LNCAP (cell line): ENCODE measurements at regions not wholly inside any gene's neighbourhood (a gene's known extent, or its start where the extent isn't known, plus 50 kb on each side); places are given as distances from the start of the nearest gene placed in this dataset.

Source experiments
- TF ChIP-seq, protein P1 (sequence below): fragments of 450-650 bp; IDR thresholded peaks from 2 replicates; pipeline ENCODE4 v1.5.1; 2017; ENCODE audit warnings: mild to moderate bottlenecking

DNA sequence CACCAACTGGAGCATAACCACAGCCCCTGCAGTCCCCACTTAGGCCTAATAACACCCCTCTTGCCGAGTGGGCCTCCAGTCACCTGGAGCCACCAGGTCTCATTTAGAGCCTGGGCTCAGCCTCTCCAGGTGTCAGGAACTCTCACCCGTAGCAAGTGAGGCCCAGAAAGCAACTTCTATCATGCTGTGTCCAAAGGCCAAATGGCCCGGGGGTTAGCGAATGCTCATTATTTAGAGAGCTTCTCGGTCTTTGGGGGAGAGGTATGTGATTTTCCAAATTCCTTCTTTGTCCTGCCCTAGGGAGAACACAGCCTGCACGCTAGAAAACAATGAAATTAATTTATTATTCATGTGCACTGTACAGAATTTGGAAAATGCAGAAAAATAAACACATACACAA, 109.9 kb upstream of the PTPRM start:
- TF ChIP-seq, protein P1, sequence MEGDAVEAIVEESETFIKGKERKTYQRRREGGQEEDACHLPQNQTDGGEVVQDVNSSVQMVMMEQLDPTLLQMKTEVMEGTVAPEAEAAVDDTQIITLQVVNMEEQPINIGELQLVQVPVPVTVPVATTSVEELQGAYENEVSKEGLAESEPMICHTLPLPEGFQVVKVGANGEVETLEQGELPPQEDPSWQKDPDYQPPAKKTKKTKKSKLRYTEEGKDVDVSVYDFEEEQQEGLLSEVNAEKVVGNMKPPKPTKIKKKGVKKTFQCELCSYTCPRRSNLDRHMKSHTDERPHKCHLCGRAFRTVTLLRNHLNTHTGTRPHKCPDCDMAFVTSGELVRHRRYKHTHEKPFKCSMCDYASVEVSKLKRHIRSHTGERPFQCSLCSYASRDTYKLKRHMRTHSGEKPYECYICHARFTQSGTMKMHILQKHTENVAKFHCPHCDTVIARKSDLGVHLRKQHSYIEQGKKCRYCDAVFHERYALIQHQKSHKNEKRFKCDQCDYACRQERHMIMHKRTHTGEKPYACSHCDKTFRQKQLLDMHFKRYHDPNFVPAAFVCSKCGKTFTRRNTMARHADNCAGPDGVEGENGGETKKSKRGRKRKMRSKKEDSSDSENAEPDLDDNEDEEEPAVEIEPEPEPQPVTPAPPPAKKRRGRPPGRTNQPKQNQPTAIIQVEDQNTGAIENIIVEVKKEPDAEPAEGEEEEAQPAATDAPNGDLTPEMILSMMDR, result no peak

DNA sequence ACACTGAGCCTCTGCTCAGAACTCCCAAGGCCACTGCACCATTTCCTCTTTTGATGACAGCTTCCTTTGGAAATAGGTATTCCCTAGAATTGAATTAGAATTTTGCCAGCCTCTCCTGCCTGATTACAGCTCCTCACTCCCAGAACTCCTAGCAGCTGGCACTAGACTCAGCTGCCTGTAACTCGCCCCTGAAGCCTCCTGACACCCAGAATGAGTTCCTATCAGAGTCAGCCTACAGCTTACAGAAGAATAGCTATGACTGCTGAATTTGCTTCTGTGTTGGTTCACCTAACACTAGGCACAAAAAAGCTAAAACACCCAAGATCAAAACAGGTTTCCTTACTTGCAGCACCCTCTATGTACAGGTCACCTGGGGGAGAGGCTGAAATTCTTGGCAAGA, 108.2 kb upstream of the PTPRM start:
- TF ChIP-seq, protein P1, result no peak

GRCh38 chr18:7459851-7460770, 107.0 kb upstream of the PTPRM start:
- TF ChIP-seq, protein P1, result no peak

GRCh38 chr18:7464245-7464966, 102.7 kb upstream of the PTPRM start:
- TF ChIP-seq, protein P1, result no peak

DNA sequence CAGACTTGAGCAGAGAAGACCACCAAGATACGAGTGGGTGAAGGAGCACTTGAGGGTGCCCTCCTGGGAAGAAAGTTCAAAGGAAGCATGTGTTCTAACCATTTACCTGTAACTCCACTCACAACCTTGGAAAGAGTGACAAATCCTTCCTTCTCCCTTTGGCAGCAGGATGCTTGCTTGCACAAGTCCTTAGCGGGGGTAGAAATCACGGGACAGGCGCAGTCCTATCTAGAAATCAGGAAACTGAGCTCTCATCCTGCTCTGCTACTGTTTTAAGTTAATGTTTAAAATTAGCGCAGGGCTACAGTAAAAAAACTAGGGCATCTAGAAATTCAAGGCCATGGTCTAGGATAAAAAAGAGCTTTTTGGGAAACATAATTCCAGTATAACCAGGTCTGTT, 100.9 kb upstream of the PTPRM start:
- TF ChIP-seq, protein P1, result no peak

GRCh38 chr18:7467708-7468466, 99.2 kb upstream of the PTPRM start:
- TF ChIP-seq, protein P1, result no peak

GRCh38 chr18:7470101-7470500, 97.0 kb upstream of the PTPRM start:
- TF ChIP-seq, protein P1, result no peak
